Right lobe of liver (tissue), 6 donors: ENCODE measurements at regions not wholly inside any gene's neighbourhood (a gene's known extent, or its start where the extent isn't known, plus 50 kb on each side); places are given as distances from the start of the nearest gene placed in this dataset.
"Not testable (repeated sequence)": the region's sequence is repeated elsewhere in the genome, so short reads cannot be mapped to it uniquely, and the experiment has no call there.

Experiments
- ATAC-seq, 4 donors: fragments of 200-7000 bp; cut with Tn5 transposase; one replicate each; pipeline ENCODE4 v1.9.1; 2020; ENCODE audit warnings: mild to moderate bottlenecking in 4 of 4, moderate library complexity in 4 of 4
- DNase-seq, 3 donors: peaks; one replicate each; pipeline ENCODE4 v3.0.0-alpha.2; 2020
- H3K27ac ChIP-seq, 3 donors: fragments of 200-600 bp; one replicate each; pipeline ENCODE4 v1.8.0; 2022
- H3K27me3 ChIP-seq, 2 donors: fragments of 200-600 bp; one replicate each; pipeline ENCODE4 v1.8.0; 2022
- H3K36me3 ChIP-seq, 4 donors: fragments of 200-600 bp; sonication (generic) in 1 of 4; one replicate each; pipeline versions ENCODE4 v1.5.1 to v1.8.0; 2017 to 2022; ENCODE audit warnings: control low read depth in 1 of 4
- H3K4me1 ChIP-seq, 4 donors: fragments of 200-600 bp; sonication (generic) in 1 of 4; one replicate each; pipeline versions ENCODE4 v1.5.1 to v1.8.0; 2017 to 2022; ENCODE audit warnings: control low read depth in 1 of 4
- H3K4me3 ChIP-seq, 3 donors: fragments of 200-600 bp; one replicate each; pipeline ENCODE4 v1.8.0; 2022
- H3K9me3 ChIP-seq, 4 donors: fragments of 200-600 bp; sonication (generic) in 1 of 4; one replicate each; pipeline versions ENCODE4 v1.5.1 to v1.8.0; 2017 to 2022; ENCODE audit warnings: control low read depth in 1 of 4
- CTCF ChIP-seq, 4 donors: fragments of 200-600 bp in 3 of 4; fragments of 450-650 bp in 1 of 4; IDR thresholded peaks; one replicate each; pipeline versions ENCODE4 v1.5.1 to v1.8.0; 2016 to 2022; ENCODE audit warnings: antibody characterized with exemption in 4 of 4, mild to moderate bottlenecking in 2 of 4
- POLR2A ChIP-seq: fragments of 450-650 bp; IDR thresholded peaks from one replicate; pipeline ENCODE4 v1.6.1; 2017; ENCODE audit warnings: antibody characterized with exemption, mild to moderate bottlenecking
- WGBS: methylation state at CpG from one replicate; pipeline ENCODE4 v1.1.6; 2018; ENCODE audit warnings: low coverage, low lambda C conversion rate; ENCODE audit not compliant: insufficient coverage; ENCODE audit errors: missing lambda C conversion rate; 5-methylcytosine and 5-hydroxymethylcytosine counted together
- intact Hi-C, 2 donors: fragments of 100-400 bp; cut with DNase I; formaldehyde crosslinking; loops; one replicate each; pipeline versions ENCODE4 v1.11.2 to v1.14.1; 2022
- donor health status: DM: no; HTN: yes; CAD: no.
- donor health status: DM: no; HTN: no; CAD: no.
- donor health status: DM: no; HTN: no; CAD: no.
- donor health status: DM: no; HTN: yes; CAD: no.
- donor health status: DM: no; HTN: yes; CAD: no.

GRCh38 chr6:160804639-160805038 lies 102.6 kb downstream of the PLG start:
- Histone ChIP-seq H3K9me3 (no peaks in the 10 kb centered on the region), H3K36me3 (no peaks in the 10 kb centered on the region), H3K27me3 (no peaks in the 10 kb centered on the region), H3K4me1 (no peaks in the 10 kb centered on the region), H3K27ac (no peak overlapping the region), H3K4me3 (no peak overlapping the region)
- ATAC-seq (no peak), DNase-seq (no peak)
- TF ChIP-seq POLR2A (no peak), CTCF (IDR thresholded peaks at IDR 0.05) (no peak)
- intact Hi-C loops = no loop called here
- 57% methylated on average over 4 of the region's 4 CpGs for WGBS

- no peak for ATAC-seq
- TF ChIP-seq CTCF (IDR thresholded peaks at IDR 0.05) = no peak
- TF ChIP-seq POLR2A = no peak
- WGBS = 58% methylated on average over 2 of the region's 2 CpGs
These were observed 106.2 kb downstream of the PLG start for GRCh38 chr6:160808263-160808662.

GRCh38 chr6:160810238-160810637 lies 108.2 kb downstream of the PLG start:
- no peak for ATAC-seq
- Histone ChIP-seq H3K27me3 (no peaks in the 10 kb centered on the region), H3K36me3 (no peaks in the 10 kb centered on the region), H3K27ac (no peak overlapping the region), H3K4me3 (no peak overlapping the region), H3K9me3 (no peaks in the 10 kb centered on the region), H3K4me1 (no peaks in the 10 kb centered on the region)
- no peak for DNase-seq
- TF ChIP-seq CTCF (IDR thresholded peaks at IDR 0.05) = no peak
- TF ChIP-seq POLR2A = no peak
- 29% methylated on average over 3 of the region's 3 CpGs for WGBS
- intact Hi-C loops = no loop called here

More at GRCh38 chr6:160808263-160808662, 106.2 kb downstream of the PLG start:
- no peak for DNase-seq
- H3K9me3 ChIP-seq = no peaks in the 10 kb centered on the region
- intact Hi-C loops = no loop called here
- no peak overlapping the region for H3K4me3 ChIP-seq
- H3K36me3 ChIP-seq = no peaks in the 10 kb centered on the region
- H3K27ac ChIP-seq = no peak overlapping the region
- H3K4me1 ChIP-seq = no peaks in the 10 kb centered on the region
- no peaks in the 10 kb centered on the region for H3K27me3 ChIP-seq

GRCh38 chr6:160812097-160812496 lies 110.1 kb downstream of the PLG start:
- H3K36me3 ChIP-seq = no peaks in the 10 kb centered on the region
- ATAC-seq (no peak), DNase-seq (no peak)
- H3K4me3 ChIP-seq = no peak overlapping the region
- WGBS = 31% methylated on average over 1 of the region's 2 CpGs
- H3K27me3 ChIP-seq = no peaks in the 10 kb centered on the region
- TF ChIP-seq POLR2A (no peak), CTCF (IDR thresholded peaks at IDR 0.05) (no peak)
- H3K4me1 ChIP-seq = no peaks in the 10 kb centered on the region
- no peak overlapping the region for H3K27ac ChIP-seq
- H3K9me3 ChIP-seq = no peaks in the 10 kb centered on the region
- intact Hi-C loops = no loop called here

- no peak for DNase-seq
- Histone ChIP-seq H3K4me1 (no peaks in the 10 kb centered on the region), H3K27me3 (no peaks in the 10 kb centered on the region), H3K36me3 (no peaks in the 10 kb centered on the region), H3K4me3 (no peak overlapping the region), H3K27ac (no peak overlapping the region), H3K9me3 (no peaks in the 10 kb centered on the region)
- no peak for TF ChIP-seq POLR2A
- no peak for TF ChIP-seq CTCF (IDR thresholded peaks at IDR 0.05)
- ATAC-seq = no peak
- intact Hi-C loops = no loop called here
- WGBS = 40% methylated on average over 1 of the region's 1 CpG
These were observed 116.9 kb downstream of the PLG start for GRCh38 chr6:160818934-160819333.

- 83% methylated on average over 6 of the region's 8 CpGs for WGBS
- H3K4me3 ChIP-seq, H3K27me3 ChIP-seq, H3K9me3 ChIP-seq, intact Hi-C loops, ATAC-seq, H3K27ac ChIP-seq, DNase-seq, H3K4me1 ChIP-seq, H3K36me3 ChIP-seq: not testable (repeated sequence)
These were observed 118.6 kb downstream of the PLG start for GRCh38 chr6:160820661-160821060.
